MV-4-11 (cell line): ENCODE measurements at regions not wholly inside any gene's neighbourhood (a gene's known extent, or its start where the extent isn't known, plus 50 kb on each side); places are given as distances from the start of the nearest gene placed in this dataset.

Experiments used
- DNase-seq: peaks from one replicate; lab custom pipeline; 2025; lab: John Stamatoyannopoulos, UW

- DNase-seq, result no peak
Measured at GRCh38 chr3:933326-933725, 159.5 kb upstream of the CNTN6 start.

- DNase-seq, result no peak
Measured at GRCh38 chr3:944786-945185, 148.0 kb upstream of the CNTN6 start.

GRCh38 chr3:945738-946137, 147.1 kb upstream of the CNTN6 start:
- no peak for DNase-seq

- DNase-seq, result no peak
Measured at GRCh38 chr3:952906-953305, 139.9 kb upstream of the CNTN6 start.

GRCh38 chr3:963255-963654, 129.6 kb upstream of the CNTN6 start:
- DNase-seq, result no peak

- no peak for DNase-seq
Measured at GRCh38 chr3:963755-964154, 129.1 kb upstream of the CNTN6 start.

GRCh38 chr3:965826-966225, 127.0 kb upstream of the CNTN6 start:
- no peak for DNase-seq

- no peak for DNase-seq
Measured at GRCh38 chr3:966341-966740, 126.5 kb upstream of the CNTN6 start.

- no peak for DNase-seq
Measured at GRCh38 chr3:973340-973739, 119.5 kb upstream of the CNTN6 start.

GRCh38 chr3:976006-976405, 116.8 kb upstream of the CNTN6 start:
- no peak for DNase-seq

- no peak for DNase-seq
Measured at GRCh38 chr3:981156-981555, 111.7 kb upstream of the CNTN6 start.

- no peak for DNase-seq
Measured at GRCh38 chr3:988785-989184, 104.0 kb upstream of the CNTN6 start.

- DNase-seq, result no peak
Measured at GRCh38 chr3:992871-993270, 100.0 kb upstream of the CNTN6 start.

- DNase-seq, result no peak
Measured at GRCh38 chr3:1002010-1002409, 90.8 kb upstream of the CNTN6 start.

GRCh38 chr3:1007866-1008265, 85.0 kb upstream of the CNTN6 start:
- DNase-seq, result no peak

GRCh38 chr3:1010228-1010627, 82.6 kb upstream of the CNTN6 start:
- no peak for DNase-seq

GRCh38 chr3:1015826-1016225, 77.0 kb upstream of the CNTN6 start:
- no peak for DNase-seq

GRCh38 chr3:1017870-1018269, 75.0 kb upstream of the CNTN6 start:
- no peak for DNase-seq

- DNase-seq, result no peak
Measured at GRCh38 chr3:1019157-1019556, 73.7 kb upstream of the CNTN6 start.

GRCh38 chr3:1026395-1026794, 66.4 kb upstream of the CNTN6 start:
- no peak for DNase-seq

- DNase-seq, result no peak
Measured at GRCh38 chr3:1036207-1036826, 56.5 kb upstream of the CNTN6 start.

- DNase-seq, result no peak
Measured at GRCh38 chr3:1037631-1038030, 55.2 kb upstream of the CNTN6 start.
